HCT116 (cell line): ENCODE measurements at regions not wholly inside any gene's neighbourhood (a gene's known extent, or its start where the extent isn't known, plus 50 kb on each side); places are given as distances from the start of the nearest gene placed in this dataset.

Source experiments
- ATAC-seq: fragments of 200-7000 bp; cut with Tn5 transposase; 2 replicates; pipeline ENCODE4 v1.9.1; 2020; ENCODE audit warnings: mild to moderate bottlenecking, moderate library complexity
- BruUV-seq: library from RNA; stranded (reverse); fragments of 400-500 nt; replicated peaks from 2 replicates; lab custom pipeline; 2021; lab: Mats Ljungman, UMichigan
- CTCF ChIA-PET: fragments of 300-600 bp; sonication (Branson Sonifier 250); formaldehyde crosslinking; loops from one replicate; lab custom pipeline; 2021; ENCODE audit warnings: antibody characterized with exemption; lab: Charles Lee
- POLR2A ChIA-PET: fragments of 300-600, 350-600 bp; sonication (Branson Sonifier 250); formaldehyde crosslinking; loops from one replicate; lab custom pipeline; 2021; ENCODE audit warnings: antibody characterized with exemption; lab: Charles Lee
- RAD21 ChIA-PET, 2 experiments: fragments of 300-600 bp; sonication (Branson Sonifier 250); formaldehyde crosslinking; loops; one replicate each; lab custom pipeline; 2023; ENCODE audit warnings: low total read pairs in 2 of 2; ENCODE audit not compliant: uncharacterized antibody in 2 of 2, unreplicated experiment in 2 of 2, low non-redundant PET in 1 of 2; lab: Charles Lee
- DNase-seq: peaks from one replicate; pipeline ENCODE4 v3.0.0-alpha.2; 2010; ENCODE audit warnings: low read depth, low spot score
- H2AFZ ChIP-seq: fragments of 200-600 bp; shearing (Covaris generic), sonication (generic); 2 replicates; pipeline ENCODE4 v1.6.1; 2017; ENCODE audit warnings: low read depth, mixed run types, mixed read lengths, antibody characterized with exemption, low read length; ENCODE audit not compliant: poor library complexity, severe bottlenecking
- H3K27ac ChIP-seq: 2 replicates; pipeline ENCODE4 v1.5.1; 2012; ENCODE audit warnings: low read depth, low read length
- H3K27me3 ChIP-seq: fragments of 200-600 bp; sonication (generic); 2 replicates; pipeline ENCODE4 v1.6.1; 2016; ENCODE audit warnings: mixed run types, low read length, mixed read lengths; ENCODE audit not compliant: insufficient read depth
- H3K36me3 ChIP-seq, 2 experiments: fragments of 200-500 bp in 1 of 2; fragments of 200-600 bp in 1 of 2; sonication (Bioruptor generic) in 1 of 2; sonication (generic) in 1 of 2; 2 replicates each; pipeline versions ENCODE4 v1.5.1 to v1.6.1; 2014 to 2016; ENCODE audit warnings: low read length in 2 of 2, inconsistent platforms in 1 of 2, mixed read lengths in 1 of 2, mixed run types in 1 of 2; ENCODE audit not compliant: insufficient read depth in 2 of 2, control insufficient read depth in 1 of 2
- H3K4me1 ChIP-seq, 2 experiments: fragments of 200-600 bp in 1 of 2; sonication (generic) in 1 of 2; 2 replicates each; pipeline versions ENCODE4 v1.5.1 to v1.6.1; 2012 to 2017; ENCODE audit warnings: low read length in 2 of 2, inconsistent platforms in 1 of 2, mild to moderate bottlenecking in 1 of 2, mixed read lengths in 1 of 2, mixed run types in 1 of 2, moderate library complexity in 1 of 2; ENCODE audit not compliant: insufficient read depth in 2 of 2, control insufficient read depth in 1 of 2
- H3K4me2 ChIP-seq: fragments of 200-600 bp; sonication (generic); 2 replicates; pipeline ENCODE4 v1.6.1; 2017; ENCODE audit warnings: mixed run types, low read length, mixed read lengths
- H3K4me3 ChIP-seq, 2 experiments: fragments of 200-600 bp in 1 of 2; sonication (generic) in 1 of 2; replicated peaks in 1 of 2; 2 replicates each; pipeline ENCODE4 v1.5.1; 2011 to 2016; ENCODE audit warnings: low read length in 2 of 2, control low read depth in 1 of 2, low read depth in 1 of 2, mild to moderate bottlenecking in 1 of 2, mixed read lengths in 1 of 2, mixed run types in 1 of 2
- H3K79me2 ChIP-seq: fragments of 200-600 bp; sonication (generic); 2 replicates; pipeline ENCODE4 v1.6.1; 2017; ENCODE audit warnings: mild to moderate bottlenecking, mixed run types, low read length, moderate library complexity, mixed read lengths; ENCODE audit not compliant: insufficient read depth
- H3K9ac ChIP-seq: fragments of 200-600 bp; sonication (generic); 2 replicates; pipeline ENCODE4 v1.6.1; 2016; ENCODE audit warnings: low read length, mixed read lengths
- H3K9me2 ChIP-seq: fragments of 200-600 bp; sonication (generic), shearing (Covaris generic); 2 replicates; pipeline ENCODE4 v1.6.1; 2017; ENCODE audit warnings: mixed run types, mild to moderate bottlenecking, moderate library complexity; ENCODE audit not compliant: insufficient read depth
- H3K9me3 ChIP-seq, 2 experiments: fragments of 200-500 bp in 1 of 2; fragments of 200-600 bp in 1 of 2; sonication (Bioruptor generic) in 1 of 2; sonication (generic) in 1 of 2; 2 replicates each; pipeline ENCODE4 v1.6.1; 2014 to 2017; ENCODE audit warnings: low read length in 2 of 2, mixed read lengths in 2 of 2, inconsistent platforms in 1 of 2, low read depth in 1 of 2, mild to moderate bottlenecking in 1 of 2, mixed run types in 1 of 2, moderate library complexity in 1 of 2; ENCODE audit not compliant: control insufficient read depth in 1 of 2, insufficient read depth in 1 of 2
- H4K20me1 ChIP-seq: fragments of 200-600 bp; sonication (generic), shearing (Covaris generic); 2 replicates; pipeline ENCODE4 v1.6.1; 2017; ENCODE audit warnings: mixed run types, mild to moderate bottlenecking, moderate library complexity; ENCODE audit not compliant: insufficient read depth
- CBX3 ChIP-seq: IDR thresholded peaks from 2 replicates; pipeline ENCODE4 v1.6.1; 2012; ENCODE audit warnings: low read depth
- CEBPB ChIP-seq: IDR thresholded peaks from 2 replicates; pipeline ENCODE4 v1.6.1; 2012; ENCODE audit warnings: low read depth
- ELF1 ChIP-seq: IDR thresholded peaks from 2 replicates; pipeline ENCODE4 v1.6.1; 2012; ENCODE audit warnings: low read depth, borderline replicate concordance
- JUND ChIP-seq: IDR thresholded peaks from 2 replicates; pipeline ENCODE4 v1.6.1; 2012
- POLR2A ChIP-seq: IDR thresholded peaks from 2 replicates; pipeline ENCODE4 v1.7.0; 2011; ENCODE audit warnings: borderline replicate concordance; ENCODE audit not compliant: insufficient read depth, insufficient read length; ENCODE audit errors: extremely low read depth
- RAD21 ChIP-seq: IDR thresholded peaks from 2 replicates; pipeline ENCODE4 v1.6.1; 2012; ENCODE audit warnings: low read depth, mild to moderate bottlenecking
- SIN3A ChIP-seq: IDR thresholded peaks from 2 replicates; pipeline ENCODE4 v1.6.1; 2012; ENCODE audit warnings: low read depth
- SRF ChIP-seq: IDR thresholded peaks from 2 replicates; pipeline ENCODE4 v1.6.1; 2012; ENCODE audit warnings: low read depth
- TCF7L2 ChIP-seq: IDR thresholded peaks from 2 replicates; pipeline ENCODE4 v1.7.0; 2011; ENCODE audit warnings: borderline replicate concordance, inconsistent platforms; ENCODE audit not compliant: insufficient read depth, insufficient read length; ENCODE audit errors: extremely low read depth
- ZFX ChIP-seq: fragments of 450-650 bp; IDR thresholded peaks from 2 replicates; pipeline ENCODE4 v1.6.1; 2017
- ZNF274 ChIP-seq: fragments of 200-500 bp; sonication (Bioruptor generic); IDR thresholded peaks from 2 replicates; pipeline ENCODE4 v1.6.1; 2014; ENCODE audit warnings: mild to moderate bottlenecking, low read depth, low read length, inconsistent platforms
- intact Hi-C: fragments of 100-400 bp; cut with micrococcal nuclease; formaldehyde crosslinking; loops from 2 replicates; pipeline ENCODE4 v1.10.0; 2022
- TF ChIP-seq, protein P1 (sequence below): IDR thresholded peaks from 2 replicates; pipeline ENCODE4 v1.6.1; 2012
- TF ChIP-seq, protein P2 (sequence below): IDR thresholded peaks from 2 replicates; pipeline ENCODE4 v1.6.1; 2012; ENCODE audit warnings: low read depth

DNA sequence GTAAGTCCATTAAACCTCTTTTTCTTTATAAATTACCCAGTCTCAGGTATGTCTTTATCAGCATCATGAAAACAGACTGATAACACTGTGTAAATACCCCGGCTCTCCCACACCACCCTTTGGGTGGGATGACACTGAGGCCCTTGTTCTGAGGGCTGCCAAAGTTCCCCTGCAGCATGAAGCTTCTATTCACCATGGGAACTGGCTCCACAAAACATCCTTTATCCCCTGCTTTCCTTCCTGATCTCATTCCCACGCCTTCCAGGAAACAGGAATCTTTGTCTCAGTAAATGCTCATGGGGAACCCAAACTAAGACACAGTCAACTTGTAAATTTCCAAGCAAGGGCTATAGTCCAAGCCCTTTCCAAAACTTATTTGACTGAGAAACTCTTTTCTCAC, 88.4 kb downstream of the ABCC12 start:
- POLR2A ChIA-PET = no interaction called here
- TF ChIP-seq TCF7L2 (no peak), ZNF274 (no peak), POLR2A (no peak), ZFX (no peak), ELF1 (no peak), CBX3 (no peak), JUND (no peak), SRF (no peak), SIN3A (no peak), RAD21 (no peak), CEBPB (no peak)
- TF ChIP-seq, protein P1, sequence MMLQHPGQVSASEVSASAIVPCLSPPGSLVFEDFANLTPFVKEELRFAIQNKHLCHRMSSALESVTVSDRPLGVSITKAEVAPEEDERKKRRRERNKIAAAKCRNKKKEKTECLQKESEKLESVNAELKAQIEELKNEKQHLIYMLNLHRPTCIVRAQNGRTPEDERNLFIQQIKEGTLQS = no peak
- TF ChIP-seq, protein P2, sequence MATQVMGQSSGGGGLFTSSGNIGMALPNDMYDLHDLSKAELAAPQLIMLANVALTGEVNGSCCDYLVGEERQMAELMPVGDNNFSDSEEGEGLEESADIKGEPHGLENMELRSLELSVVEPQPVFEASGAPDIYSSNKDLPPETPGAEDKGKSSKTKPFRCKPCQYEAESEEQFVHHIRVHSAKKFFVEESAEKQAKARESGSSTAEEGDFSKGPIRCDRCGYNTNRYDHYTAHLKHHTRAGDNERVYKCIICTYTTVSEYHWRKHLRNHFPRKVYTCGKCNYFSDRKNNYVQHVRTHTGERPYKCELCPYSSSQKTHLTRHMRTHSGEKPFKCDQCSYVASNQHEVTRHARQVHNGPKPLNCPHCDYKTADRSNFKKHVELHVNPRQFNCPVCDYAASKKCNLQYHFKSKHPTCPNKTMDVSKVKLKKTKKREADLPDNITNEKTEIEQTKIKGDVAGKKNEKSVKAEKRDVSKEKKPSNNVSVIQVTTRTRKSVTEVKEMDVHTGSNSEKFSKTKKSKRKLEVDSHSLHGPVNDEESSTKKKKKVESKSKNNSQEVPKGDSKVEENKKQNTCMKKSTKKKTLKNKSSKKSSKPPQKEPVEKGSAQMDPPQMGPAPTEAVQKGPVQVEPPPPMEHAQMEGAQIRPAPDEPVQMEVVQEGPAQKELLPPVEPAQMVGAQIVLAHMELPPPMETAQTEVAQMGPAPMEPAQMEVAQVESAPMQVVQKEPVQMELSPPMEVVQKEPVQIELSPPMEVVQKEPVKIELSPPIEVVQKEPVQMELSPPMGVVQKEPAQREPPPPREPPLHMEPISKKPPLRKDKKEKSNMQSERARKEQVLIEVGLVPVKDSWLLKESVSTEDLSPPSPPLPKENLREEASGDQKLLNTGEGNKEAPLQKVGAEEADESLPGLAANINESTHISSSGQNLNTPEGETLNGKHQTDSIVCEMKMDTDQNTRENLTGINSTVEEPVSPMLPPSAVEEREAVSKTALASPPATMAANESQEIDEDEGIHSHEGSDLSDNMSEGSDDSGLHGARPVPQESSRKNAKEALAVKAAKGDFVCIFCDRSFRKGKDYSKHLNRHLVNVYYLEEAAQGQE = no peak
- TF ChIP-seq, all 23 proteins: peak for 0
- H3K4me1 ChIP-seq = no peaks in the 10 kb centered on the region
- ChIA-PET CTCF (no interaction called here), RAD21 (no interaction called here)
- no peaks in the 10 kb centered on the region for H3K79me2 ChIP-seq
- no peaks in the 10 kb centered on the region for H3K36me3 ChIP-seq
- no peak overlapping the region for H2AFZ ChIP-seq
- no peak for DNase-seq
- H4K20me1 ChIP-seq = no peaks in the 10 kb centered on the region
- H3K9ac ChIP-seq = no peak overlapping the region
- ATAC-seq = no peak
- no peak overlapping the region for H3K27ac ChIP-seq
- no peak overlapping the region for H3K4me2 ChIP-seq
- no peaks in the 10 kb centered on the region for H3K9me2 ChIP-seq
- BruUV-seq = no TSS peak
- intact Hi-C loops = no loop called here
- peaks cover 7% of the 10 kb centered on the region; the same call in 1 of the 2 replicates for H3K27me3 ChIP-seq
- H3K9me3 ChIP-seq = no peaks in the 10 kb centered on the region
- no peak overlapping the region for H3K4me3 ChIP-seq
